Liver (tissue), 8 donors: ENCODE measurements at regions not wholly inside any gene's neighbourhood (a gene's known extent, or its start where the extent isn't known, plus 50 kb on each side); places are given as distances from the start of the nearest gene placed in this dataset.

Experiments
- DNase-seq: peaks from one replicate; pipeline ENCODE4 v3.0.0-alpha.2; 2017; ENCODE audit warnings: low spot score
- H3K27ac ChIP-seq, 2 donors: one replicate each; pipeline ENCODE4 v1.7.0; 2013; ENCODE audit warnings: inconsistent platforms in 2 of 2, low read length in 2 of 2, control low read depth in 1 of 2, low read depth in 1 of 2, mild to moderate bottlenecking in 1 of 2
- H3K27me3 ChIP-seq, 4 donors: one replicate each; pipeline versions ENCODE4 v1.6.1 to v1.7.0; 2013; ENCODE audit warnings: low read length in 3 of 4, inconsistent platforms in 1 of 4, mild to moderate bottlenecking in 1 of 4, moderate library complexity in 1 of 4; ENCODE audit not compliant: control insufficient read depth in 4 of 4, insufficient read depth in 4 of 4
- H3K36me3 ChIP-seq, 4 donors: one replicate each; pipeline versions ENCODE4 v1.6.1 to v1.7.0; 2013; ENCODE audit warnings: low read length in 3 of 4, mild to moderate bottlenecking in 3 of 4, low read depth in 1 of 4, moderate library complexity in 1 of 4; ENCODE audit not compliant: control insufficient read depth in 4 of 4, insufficient read depth in 3 of 4
- H3K4me1 ChIP-seq, 4 donors: one replicate each; pipeline versions ENCODE4 v1.6.1 to v1.7.0; 2013; ENCODE audit warnings: low read length in 3 of 4, mild to moderate bottlenecking in 3 of 4, moderate library complexity in 1 of 4; ENCODE audit not compliant: control insufficient read depth in 4 of 4, insufficient read depth in 4 of 4
- H3K4me3 ChIP-seq, 3 donors: one replicate each; pipeline versions ENCODE4 v1.6.1 to v1.7.0; 2013; ENCODE audit warnings: low read length in 3 of 3, control low read depth in 1 of 3, low read depth in 1 of 3, mild to moderate bottlenecking in 1 of 3
- H3K9ac ChIP-seq, 2 donors: one replicate each; pipeline ENCODE4 v1.7.0; 2013; ENCODE audit warnings: low read length in 2 of 2, mild to moderate bottlenecking in 2 of 2, moderate library complexity in 2 of 2, control low read depth in 1 of 2, low read depth in 1 of 2
- H3K9me3 ChIP-seq, 4 donors: one replicate each; pipeline versions ENCODE4 v1.6.1 to v1.7.0; 2013; ENCODE audit warnings: low read length in 3 of 4; ENCODE audit not compliant: control insufficient read depth in 4 of 4
- ATF3 ChIP-seq: IDR thresholded peaks from 2 replicates; pipeline ENCODE4 v1.6.1; 2016; ENCODE audit warnings: antibody characterized with exemption
- CTCF ChIP-seq: fragments of 150-350 bp; IDR thresholded peaks from 2 replicates; pipeline ENCODE4 v1.5.1; 2017; ENCODE audit warnings: improper control_type of control experiment, low read depth, low read length; ENCODE audit not compliant: missing input control
- EGR1 ChIP-seq, 2 donors: IDR thresholded peaks; 2 replicates each; pipeline ENCODE4 v1.6.1; 2016 to 2018; ENCODE audit warnings: antibody characterized with exemption in 2 of 2, low read depth in 2 of 2
- FOXA1 ChIP-seq: IDR thresholded peaks from 2 replicates; pipeline ENCODE4 v1.6.1; 2016; ENCODE audit warnings: antibody characterized with exemption
- FOXA2 ChIP-seq: IDR thresholded peaks from 2 replicates; pipeline ENCODE4 v1.6.1; 2016; ENCODE audit warnings: antibody characterized with exemption
- GABPA ChIP-seq, 2 donors: IDR thresholded peaks in 1 of 2; conservative IDR thresholded peaks in 1 of 2; 2 replicates each; pipeline ENCODE4 v1.6.1; 2016; ENCODE audit warnings: antibody characterized with exemption in 2 of 2, mild to moderate bottlenecking in 1 of 2, moderate library complexity in 1 of 2
- HNF4A ChIP-seq, 2 donors: conservative IDR thresholded peaks; 2 replicates each; pipeline ENCODE4 v1.6.1; 2016; ENCODE audit warnings: antibody characterized with exemption in 2 of 2, mild to moderate bottlenecking in 2 of 2
- HNF4G ChIP-seq: IDR thresholded peaks from 2 replicates; pipeline ENCODE4 v1.6.1; 2016; ENCODE audit warnings: antibody characterized with exemption
- JUND ChIP-seq, 2 donors: IDR thresholded peaks; 2 replicates each; pipeline ENCODE4 v1.6.1; 2016; ENCODE audit warnings: antibody characterized with exemption in 2 of 2
- MAX ChIP-seq: IDR thresholded peaks from 2 replicates; pipeline ENCODE4 v1.6.1; 2016; ENCODE audit warnings: antibody characterized with exemption
- NR2F2 ChIP-seq: IDR thresholded peaks from 2 replicates; pipeline ENCODE4 v1.6.1; 2016; ENCODE audit warnings: antibody characterized with exemption
- RAD21 ChIP-seq, 2 donors: IDR thresholded peaks; 2 replicates each; pipeline ENCODE4 v1.6.1; 2016; ENCODE audit warnings: antibody characterized with exemption in 2 of 2, mild to moderate bottlenecking in 2 of 2
- REST ChIP-seq: IDR thresholded peaks from 2 replicates; pipeline ENCODE4 v1.6.1; 2016; ENCODE audit warnings: antibody characterized with exemption, mild to moderate bottlenecking
- RXRA ChIP-seq, 2 donors: IDR thresholded peaks; 2 replicates each; pipeline ENCODE4 v1.6.1; 2017 to 2018; ENCODE audit warnings: antibody characterized with exemption in 2 of 2, mild to moderate bottlenecking in 1 of 2
- SP1 ChIP-seq: IDR thresholded peaks from 2 replicates; pipeline ENCODE4 v1.6.1; 2018; ENCODE audit warnings: antibody characterized with exemption, mild to moderate bottlenecking
- TAF1 ChIP-seq: conservative IDR thresholded peaks from 2 replicates; pipeline ENCODE4 v1.6.1; 2016; ENCODE audit warnings: antibody characterized with exemption, mild to moderate bottlenecking
- YY1 ChIP-seq: IDR thresholded peaks from 2 replicates; pipeline ENCODE4 v1.6.1; 2016; ENCODE audit warnings: antibody characterized with exemption, mild to moderate bottlenecking
- ZBTB33 ChIP-seq: IDR thresholded peaks from 2 replicates; pipeline ENCODE4 v1.6.1; 2016; ENCODE audit warnings: antibody characterized with exemption
- WGBS: extraction: QIAGEN DNeasy Blood & Tissue Kit; methylation state at CpG from one replicate; pipeline ENCODE4 v1.1.7; 2013; 5-methylcytosine and 5-hydroxymethylcytosine counted together
- donor health status: healthy.
- donor health status: healthy.
- donor health status: healthy.
- donor health status: healthy.
- donor health status: healthy.

- Histone ChIP-seq H3K9me3 (no peaks in the 10 kb centered on the region), H3K27me3 (no peaks in the 10 kb centered on the region), H3K27ac (no peak overlapping the region), H3K9ac (no peak overlapping the region), H3K4me1 (no peaks in the 10 kb centered on the region), H3K4me3 (no peak overlapping the region), H3K36me3 (no peaks in the 10 kb centered on the region)
- DNase-seq, result no peak
- TF ChIP-seq EGR1 (IDR thresholded peaks at IDR 0.05; ENCODE audit: low read depth in 2 of 2) (no peak), FOXA1 (no peak), RXRA (IDR thresholded peaks at IDR 0.05) (no peak), CTCF (no peak), TAF1 (no peak), REST (no peak), YY1 (no peak), HNF4G (no peak), JUND (IDR thresholded peaks at IDR 0.05) (no peak), RAD21 (IDR thresholded peaks at IDR 0.05) (no peak), NR2F2 (no peak), GABPA (IDR thresholded peaks at IDR 0.05 in 1 of 2, conservative IDR thresholded peaks at IDR 0.05 in 1 of 2) (no peak), MAX (no peak), ATF3 (no peak)
These were observed 172.1 kb downstream of the CBLN2 start for GRCh38 chr18:72372076-72372475.

GRCh38 chr18:72368308-72368707 is 175.8 kb downstream of the CBLN2 start:
- Histone ChIP-seq H3K4me3 (no peak overlapping the region), H3K27me3 (no peaks in the 10 kb centered on the region), H3K36me3 (no peaks in the 10 kb centered on the region), H3K9me3 (no peaks in the 10 kb centered on the region), H3K27ac (no peak overlapping the region), H3K9ac (no peak overlapping the region), H3K4me1 (no peaks in the 10 kb centered on the region)
- no peak for TF ChIP-seq ATF3
- no peak for TF ChIP-seq TAF1
- TF ChIP-seq HNF4G, result no peak
- no peak for TF ChIP-seq ZBTB33
- no peak for TF ChIP-seq FOXA2
- no peak for TF ChIP-seq CTCF
- TF ChIP-seq HNF4A (conservative IDR thresholded peaks at IDR 0.05), result no peak
- no peak for TF ChIP-seq SP1
- no peak for TF ChIP-seq MAX
- no peak for TF ChIP-seq GABPA (IDR thresholded peaks at IDR 0.05 in 1 of 2, conservative IDR thresholded peaks at IDR 0.05 in 1 of 2)
- TF ChIP-seq RAD21 (IDR thresholded peaks at IDR 0.05), result no peak
- no peak for TF ChIP-seq FOXA1
- TF ChIP-seq RXRA (IDR thresholded peaks at IDR 0.05), result no peak
- no peak for TF ChIP-seq NR2F2
- TF ChIP-seq YY1, result no peak
- TF ChIP-seq JUND (IDR thresholded peaks at IDR 0.05), result no peak
- no peak for TF ChIP-seq EGR1 (IDR thresholded peaks at IDR 0.05; ENCODE audit: low read depth in 2 of 2)
- no peak for DNase-seq
- WGBS, result 55% methylated on average over 1 of the region's 1 CpG
